NCI-H510A (cell line): ENCODE measurements at regions not wholly inside any gene's neighbourhood (a gene's known extent, or its start where the extent isn't known, plus 50 kb on each side); places are given as distances from the start of the nearest gene placed in this dataset.

Experiments
- DNase-seq: peaks from one replicate; lab custom pipeline; 2025; lab: John Stamatoyannopoulos, UW

- no peak for DNase-seq
Observed at GRCh38 chr4:178789279-178789678, 1347.0 kb upstream of the AGA start.

GRCh38 chr4:178799204-178799603 is 1357.0 kb upstream of the AGA start:
- no peak for DNase-seq

GRCh38 chr4:178808106-178808505 is 1365.9 kb upstream of the AGA start:
- DNase-seq: no peak

GRCh38 chr4:178809921-178810320 is 1367.7 kb upstream of the AGA start:
- no peak for DNase-seq

GRCh38 chr4:178811356-178811755 is 1369.1 kb upstream of the AGA start:
- no peak for DNase-seq

- DNase-seq: no peak
Observed at GRCh38 chr4:178812866-178813265, 1370.6 kb upstream of the AGA start.

GRCh38 chr4:178814908-178815307 is 1372.7 kb upstream of the AGA start:
- no peak for DNase-seq

GRCh38 chr4:178823673-178824295 is 1381.5 kb upstream of the AGA start:
- no peak for DNase-seq

- DNase-seq: no peak
Observed at GRCh38 chr4:178836865-178837264, 1394.6 kb upstream of the AGA start.

GRCh38 chr4:178838776-178839175 is 1396.5 kb upstream of the AGA start:
- DNase-seq: no peak

- no peak for DNase-seq
Observed at GRCh38 chr4:178856139-178856800, 1414.0 kb upstream of the AGA start.

GRCh38 chr4:178871476-178871875 is 1429.2 kb upstream of the AGA start:
- DNase-seq: no peak

GRCh38 chr4:178881937-178882336 is 1439.7 kb upstream of the AGA start:
- DNase-seq: no peak

- DNase-seq: no peak
Observed at GRCh38 chr4:178894126-178894525, 1451.9 kb upstream of the AGA start.

- DNase-seq: no peak
Observed at GRCh38 chr4:178899084-178899483, 1456.8 kb upstream of the AGA start.

GRCh38 chr4:178917756-178918155 is 1475.5 kb upstream of the AGA start:
- no peak for DNase-seq

- no peak for DNase-seq
Observed at GRCh38 chr4:178937130-178937529, 1494.9 kb upstream of the AGA start.

GRCh38 chr4:178941975-178942374 is 1499.7 kb upstream of the AGA start:
- no peak for DNase-seq

- DNase-seq: no peak
Observed at GRCh38 chr4:178953447-178954120, 1511.3 kb upstream of the AGA start.

GRCh38 chr4:178955614-178956013 is 1513.4 kb upstream of the AGA start:
- no peak for DNase-seq

GRCh38 chr4:178958725-178959440 is 1516.6 kb upstream of the AGA start:
- no peak for DNase-seq

- no peak for DNase-seq
Observed at GRCh38 chr4:178963446-178964045, 1521.3 kb upstream of the AGA start.
